ENCODE measurements at regions not wholly inside any gene's neighbourhood (a gene's known extent, or its start where the extent isn't known, plus 50 kb on each side); places are given as distances from the start of the nearest gene placed in this dataset.
"Not testable (repeated sequence)": the region's sequence is repeated elsewhere in the genome, so short reads cannot be mapped to it uniquely, and the experiment has no call there.

- DNase-seq; in situ Hi-C loops (cut with MboI; ENCODE audit: low pct_unique_long_range_greater_than_20kb, low sequenced_read_pairs): not testable (repeated sequence)
Observed at GRCh38 chr4:159595101-159595500, 492.2 kb downstream of the RAPGEF2 start.

GRCh38 chr4:159598602-159599001 is 495.7 kb downstream of the RAPGEF2 start:
- in situ Hi-C loops (cut with MboI; ENCODE audit: low pct_unique_long_range_greater_than_20kb, low sequenced_read_pairs) = no loop called here
- DNase-seq = no peak

GRCh38 chr4:159600061-159600460 is 497.2 kb downstream of the RAPGEF2 start:
- in situ Hi-C loops (cut with MboI; ENCODE audit: low pct_unique_long_range_greater_than_20kb, low sequenced_read_pairs) = no loop called here

GRCh38 chr4:159604781-159605180 is 501.9 kb downstream of the RAPGEF2 start:
- in situ Hi-C loops (cut with MboI; ENCODE audit: low pct_unique_long_range_greater_than_20kb, low sequenced_read_pairs) = no loop called here
- DNase-seq = no peak

More at GRCh38 chr4:159600061-159600460, 497.2 kb downstream of the RAPGEF2 start:
- no peak for DNase-seq

GRCh38 chr4:159606835-159607234 is 504.0 kb downstream of the RAPGEF2 start:
- in situ Hi-C loops (cut with MboI; ENCODE audit: low pct_unique_long_range_greater_than_20kb, low sequenced_read_pairs) = no loop called here
- no peak for DNase-seq

- DNase-seq = no peak
- in situ Hi-C loops (cut with MboI; ENCODE audit: low pct_unique_long_range_greater_than_20kb, low sequenced_read_pairs) = no loop called here
Observed at GRCh38 chr4:159607809-159608208, 504.9 kb downstream of the RAPGEF2 start.

GRCh38 chr4:159608436-159608835 is 505.6 kb downstream of the RAPGEF2 start:
- in situ Hi-C loops (cut with MboI; ENCODE audit: low pct_unique_long_range_greater_than_20kb, low sequenced_read_pairs) = no loop called here
- no peak for DNase-seq

- DNase-seq = no peak
- in situ Hi-C loops (cut with MboI; ENCODE audit: low pct_unique_long_range_greater_than_20kb, low sequenced_read_pairs) = no loop called here
Observed at GRCh38 chr4:159632031-159632430, 529.2 kb downstream of the RAPGEF2 start.

GRCh38 chr4:159639671-159640323 is 536.9 kb downstream of the RAPGEF2 start:
- in situ Hi-C loops (cut with MboI; ENCODE audit: low pct_unique_long_range_greater_than_20kb, low sequenced_read_pairs) = no loop called here
- no peak for DNase-seq

- in situ Hi-C loops (cut with MboI; ENCODE audit: low pct_unique_long_range_greater_than_20kb, low sequenced_read_pairs) = no loop called here
- no peak for DNase-seq
Observed at GRCh38 chr4:159649237-159649636, 546.4 kb downstream of the RAPGEF2 start.

GRCh38 chr4:159652871-159653270 is 550.0 kb downstream of the RAPGEF2 start:
- no peak for DNase-seq
- in situ Hi-C loops (cut with MboI; ENCODE audit: low pct_unique_long_range_greater_than_20kb, low sequenced_read_pairs) = no loop called here

- no peak for DNase-seq
- in situ Hi-C loops (cut with MboI; ENCODE audit: low pct_unique_long_range_greater_than_20kb, low sequenced_read_pairs) = no loop called here
Observed at GRCh38 chr4:159655547-159655946, 552.7 kb downstream of the RAPGEF2 start.

GRCh38 chr4:159669094-159669493 is 566.2 kb downstream of the RAPGEF2 start:
- in situ Hi-C loops (cut with MboI; ENCODE audit: low pct_unique_long_range_greater_than_20kb, low sequenced_read_pairs) = no loop called here
- DNase-seq = no peak

GRCh38 chr4:159673221-159673620 is 570.3 kb downstream of the RAPGEF2 start:
- in situ Hi-C loops (cut with MboI; ENCODE audit: low pct_unique_long_range_greater_than_20kb, low sequenced_read_pairs) = no loop called here
- DNase-seq = no peak

GRCh38 chr4:159674241-159674640 is 571.4 kb downstream of the RAPGEF2 start:
- in situ Hi-C loops (cut with MboI; ENCODE audit: low pct_unique_long_range_greater_than_20kb, low sequenced_read_pairs) = no loop called here
- no peak for DNase-seq

GRCh38 chr4:159677521-159677920 is 574.6 kb downstream of the RAPGEF2 start:
- DNase-seq = no peak
- in situ Hi-C loops (cut with MboI; ENCODE audit: low pct_unique_long_range_greater_than_20kb, low sequenced_read_pairs) = no loop called here

- in situ Hi-C loops (cut with MboI; ENCODE audit: low pct_unique_long_range_greater_than_20kb, low sequenced_read_pairs) = no loop called here
- no peak for DNase-seq
Observed at GRCh38 chr4:159682996-159683395, 580.1 kb downstream of the RAPGEF2 start.

- in situ Hi-C loops (cut with MboI; ENCODE audit: low pct_unique_long_range_greater_than_20kb, low sequenced_read_pairs) = no loop called here
- no peak for DNase-seq
Observed at GRCh38 chr4:159684061-159684460, 581.2 kb downstream of the RAPGEF2 start.

- no peak for DNase-seq
- in situ Hi-C loops (cut with MboI; ENCODE audit: low pct_unique_long_range_greater_than_20kb, low sequenced_read_pairs) = no loop called here
Observed at GRCh38 chr4:159685340-159686092, 582.6 kb downstream of the RAPGEF2 start.

- in situ Hi-C loops (cut with MboI; ENCODE audit: low pct_unique_long_range_greater_than_20kb, low sequenced_read_pairs) = no loop called here
- no peak for DNase-seq
Observed at GRCh38 chr4:159689526-159689925, 586.6 kb downstream of the RAPGEF2 start.

All from KBM-7 (cell line).